Activated CD4-positive, alpha-beta T cell treated with anti-CD3 and anti-CD28 coated beads, Interleukin-2, amount 10 ng/mL, durations not matched to agents 24 days and 14 days (primary cell): ENCODE measurements at regions not wholly inside any gene's neighbourhood (a gene's known extent, or its start where the extent isn't known, plus 50 kb on each side); places are given as distances from the start of the nearest gene placed in this dataset.

Experiments used
- DNase-seq: peaks from one replicate; pipeline ENCODE4 v3.0.0; 2022
- H3K27ac Mint-ChIP-seq: one replicate; pipeline ENCODE4 v1.8.0; 2022; ENCODE audit warnings: mild to moderate bottlenecking, mixed read lengths
- H3K27me3 Mint-ChIP-seq: one replicate; pipeline ENCODE4 v1.8.0; 2022; ENCODE audit warnings: mixed read lengths
- H3K36me3 Mint-ChIP-seq: one replicate; pipeline ENCODE4 v1.8.0; 2022; ENCODE audit warnings: low read depth, mild to moderate bottlenecking, mixed read lengths
- H3K4me1 Mint-ChIP-seq: one replicate; pipeline ENCODE4 v1.8.0; 2021; ENCODE audit warnings: mixed read lengths
- H3K4me3 Mint-ChIP-seq: one replicate; pipeline ENCODE4 v1.8.0; 2022; ENCODE audit warnings: mild to moderate bottlenecking, moderate library complexity, mixed read lengths
- H3K9me3 Mint-ChIP-seq: one replicate; pipeline ENCODE4 v1.8.0; 2021; ENCODE audit warnings: mixed read lengths
- intact Hi-C: fragments of 100-400 bp; cut with micrococcal nuclease; formaldehyde crosslinking; loops from one replicate; pipeline ENCODE4 v1.15.1; 2023

- H3K27me3 Mint-ChIP-seq: peaks cover 25% of the 10 kb centered on the region
- no peak overlapping the region for H3K27ac Mint-ChIP-seq
- intact Hi-C loops: no loop called here
- H3K9me3 Mint-ChIP-seq: peaks cover 3% of the 10 kb centered on the region
- no peak for DNase-seq
- no peaks in the 10 kb centered on the region for H3K4me1 Mint-ChIP-seq
- H3K36me3 Mint-ChIP-seq: no peaks in the 10 kb centered on the region
- no peak overlapping the region for H3K4me3 Mint-ChIP-seq
Measured at GRCh38 chr9:95778957-95779356, 96.5 kb upstream of the ERCC6L2 start.

- H3K36me3 Mint-ChIP-seq: no peaks in the 10 kb centered on the region
- peaks cover 28% of the 10 kb centered on the region for H3K27me3 Mint-ChIP-seq
- peaks cover 3% of the 10 kb centered on the region for H3K9me3 Mint-ChIP-seq
- intact Hi-C loops: no loop called here
- no peak overlapping the region for H3K4me3 Mint-ChIP-seq
- no peak for DNase-seq
- H3K27ac Mint-ChIP-seq: no peak overlapping the region
- no peaks in the 10 kb centered on the region for H3K4me1 Mint-ChIP-seq
Measured at GRCh38 chr9:95777136-95777535, 98.4 kb upstream of the ERCC6L2 start.

- DNase-seq: no peak
- peaks cover 33% of the 10 kb centered on the region for H3K27me3 Mint-ChIP-seq
- no peaks in the 10 kb centered on the region for H3K36me3 Mint-ChIP-seq
- no peak overlapping the region for H3K4me3 Mint-ChIP-seq
- H3K4me1 Mint-ChIP-seq: no peaks in the 10 kb centered on the region
- intact Hi-C loops: no loop called here
- H3K27ac Mint-ChIP-seq: no peak overlapping the region
- H3K9me3 Mint-ChIP-seq: peaks cover 3% of the 10 kb centered on the region
Measured at GRCh38 chr9:95776176-95776575, 99.3 kb upstream of the ERCC6L2 start.

GRCh38 chr9:95775191-95775590 lies 100.3 kb upstream of the ERCC6L2 start:
- DNase-seq: no peak

GRCh38 chr9:95773053-95773418 lies 102.5 kb upstream of the ERCC6L2 start:
- no peak overlapping the region for H3K4me3 Mint-ChIP-seq
- H3K4me1 Mint-ChIP-seq: no peaks in the 10 kb centered on the region
- intact Hi-C loops: no loop called here
- no peak overlapping the region for H3K27ac Mint-ChIP-seq
- DNase-seq: no peak
- peaks cover 45% of the 10 kb centered on the region for H3K27me3 Mint-ChIP-seq
- no peaks in the 10 kb centered on the region for H3K36me3 Mint-ChIP-seq
- no peaks in the 10 kb centered on the region for H3K9me3 Mint-ChIP-seq

More at GRCh38 chr9:95775191-95775590, 100.3 kb upstream of the ERCC6L2 start:
- H3K27me3 Mint-ChIP-seq: peaks cover 42% of the 10 kb centered on the region
- H3K4me1 Mint-ChIP-seq: no peaks in the 10 kb centered on the region
- H3K27ac Mint-ChIP-seq: no peak overlapping the region
- no peak overlapping the region for H3K4me3 Mint-ChIP-seq
- no peaks in the 10 kb centered on the region for H3K36me3 Mint-ChIP-seq
- peaks cover 3% of the 10 kb centered on the region for H3K9me3 Mint-ChIP-seq
- intact Hi-C loops: no loop called here

GRCh38 chr9:95772320-95773052 lies 103.0 kb upstream of the ERCC6L2 start:
- intact Hi-C loops: no loop called here
- no peak overlapping the region for H3K27ac Mint-ChIP-seq
- H3K4me3 Mint-ChIP-seq: no peak overlapping the region
- no peak for DNase-seq
- H3K36me3 Mint-ChIP-seq: no peaks in the 10 kb centered on the region
- no peaks in the 10 kb centered on the region for H3K9me3 Mint-ChIP-seq
- peaks cover 43% of the 10 kb centered on the region for H3K27me3 Mint-ChIP-seq
- no peaks in the 10 kb centered on the region for H3K4me1 Mint-ChIP-seq

- Mint-ChIP-seq H3K27me3 (peaks cover 43% of the 10 kb centered on the region), H3K4me3 (no peak overlapping the region), H3K27ac (no peak overlapping the region), H3K36me3 (no peaks in the 10 kb centered on the region), H3K9me3 (no peaks in the 10 kb centered on the region), H3K4me1 (no peaks in the 10 kb centered on the region)
- intact Hi-C loops: no loop called here
- no peak for DNase-seq
Measured at GRCh38 chr9:95771556-95772246, 103.8 kb upstream of the ERCC6L2 start.

- no peak overlapping the region for H3K4me3 Mint-ChIP-seq
- DNase-seq: no peak
- H3K36me3 Mint-ChIP-seq: no peaks in the 10 kb centered on the region
- peaks cover 43% of the 10 kb centered on the region for H3K27me3 Mint-ChIP-seq
- no peak overlapping the region for H3K27ac Mint-ChIP-seq
- intact Hi-C loops: no loop called here
- no peaks in the 10 kb centered on the region for H3K4me1 Mint-ChIP-seq
- no peaks in the 10 kb centered on the region for H3K9me3 Mint-ChIP-seq
Measured at GRCh38 chr9:95770653-95771131, 104.8 kb upstream of the ERCC6L2 start.

GRCh38 chr9:95769909-95770433 lies 105.5 kb upstream of the ERCC6L2 start:
- no peak for DNase-seq
- no peaks in the 10 kb centered on the region for H3K9me3 Mint-ChIP-seq
- no peaks in the 10 kb centered on the region for H3K36me3 Mint-ChIP-seq
- intact Hi-C loops: no loop called here
- H3K4me3 Mint-ChIP-seq: no peak overlapping the region
- H3K4me1 Mint-ChIP-seq: no peaks in the 10 kb centered on the region
- peaks cover 39% of the 10 kb centered on the region for H3K27me3 Mint-ChIP-seq
- H3K27ac Mint-ChIP-seq: no peak overlapping the region

GRCh38 chr9:95769473-95769872 lies 106.0 kb upstream of the ERCC6L2 start:
- H3K36me3 Mint-ChIP-seq: no peaks in the 10 kb centered on the region
- H3K27me3 Mint-ChIP-seq: peaks cover 35% of the 10 kb centered on the region
- H3K4me3 Mint-ChIP-seq: no peak overlapping the region
- no peaks in the 10 kb centered on the region for H3K4me1 Mint-ChIP-seq
- no peak for DNase-seq
- no peaks in the 10 kb centered on the region for H3K9me3 Mint-ChIP-seq
- intact Hi-C loops: no loop called here
- H3K27ac Mint-ChIP-seq: no peak overlapping the region

GRCh38 chr9:95766906-95767305 lies 108.6 kb upstream of the ERCC6L2 start:
- Mint-ChIP-seq H3K27ac (no peak overlapping the region), H3K4me3 (no peak overlapping the region), H3K27me3 (peaks cover 28% of the 10 kb centered on the region), H3K36me3 (no peaks in the 10 kb centered on the region), H3K9me3 (peaks cover 4% of the 10 kb centered on the region), H3K4me1 (peaks cover 2% of the 10 kb centered on the region)
- no peak for DNase-seq
- intact Hi-C loops: no loop called here

- H3K4me1 Mint-ChIP-seq: peaks cover 2% of the 10 kb centered on the region
- H3K9me3 Mint-ChIP-seq: peaks cover 4% of the 10 kb centered on the region
- H3K4me3 Mint-ChIP-seq: no peak overlapping the region
- peaks cover 12% of the 10 kb centered on the region for H3K27me3 Mint-ChIP-seq
- H3K36me3 Mint-ChIP-seq: no peaks in the 10 kb centered on the region
- intact Hi-C loops: no loop called here
- DNase-seq: no peak
- H3K27ac Mint-ChIP-seq: no peak overlapping the region
Measured at GRCh38 chr9:95764533-95765319, 110.8 kb upstream of the ERCC6L2 start.

- no peak overlapping the region for H3K27ac Mint-ChIP-seq
- H3K4me1 Mint-ChIP-seq: peaks cover 2% of the 10 kb centered on the region
- peaks cover 11% of the 10 kb centered on the region for H3K27me3 Mint-ChIP-seq
- H3K36me3 Mint-ChIP-seq: no peaks in the 10 kb centered on the region
- H3K4me3 Mint-ChIP-seq: no peak overlapping the region
- DNase-seq: no peak
- intact Hi-C loops: no loop called here
- H3K9me3 Mint-ChIP-seq: peaks cover 4% of the 10 kb centered on the region
Measured at GRCh38 chr9:95763983-95764382, 111.5 kb upstream of the ERCC6L2 start.

GRCh38 chr9:95763006-95763405 lies 112.5 kb upstream of the ERCC6L2 start:
- DNase-seq: no peak
- Mint-ChIP-seq H3K4me3 (no peak overlapping the region), H3K9me3 (peaks cover 4% of the 10 kb centered on the region), H3K36me3 (no peaks in the 10 kb centered on the region), H3K4me1 (peaks cover 2% of the 10 kb centered on the region), H3K27me3 (peaks cover 13% of the 10 kb centered on the region), H3K27ac (no peak overlapping the region)
- intact Hi-C loops: no loop called here
